CD4-positive, alpha-beta T cell (primary cell): ENCODE measurements at regions not wholly inside any gene's neighbourhood (a gene's known extent, or its start where the extent isn't known, plus 50 kb on each side); places are given as distances from the start of the nearest gene placed in this dataset.

ENCODE experiments used
- ATAC-seq: fragments of 200-7000 bp; cut with Tn5 transposase; one replicate; pipeline ENCODE4 v1.10.0; 2022; ENCODE audit warnings: mild to moderate bottlenecking; ENCODE audit not compliant: poor library complexity
- CTCF ChIA-PET: fragments of 350-600 bp; sonication (Branson Sonifier 250); formaldehyde crosslinking; loops from one replicate; lab custom pipeline; 2021; ENCODE audit warnings: antibody characterized with exemption, inconsistent platforms; lab: Charles Lee
- POLR2A ChIA-PET: fragments of 350-600 bp; sonication (Branson Sonifier 250); formaldehyde crosslinking; loops from one replicate; lab custom pipeline; 2021; ENCODE audit warnings: antibody characterized with exemption, inconsistent platforms; lab: Charles Lee
- DNase-seq, 14 experiments: peaks; one replicate each; pipeline ENCODE4 v3.0.0-alpha.2; 2013 to 2020; ENCODE audit warnings: mixed read lengths in 2 of 14
- H3K27ac ChIP-seq, 2 donors: one replicate each; pipeline versions ENCODE4 v1.5.1 to v1.7.0; 2013; ENCODE audit warnings: low read length in 2 of 2, low read depth in 1 of 2, mild to moderate bottlenecking in 1 of 2
- H3K27me3 ChIP-seq, 2 experiments: 1 replicate in 1 of 2; 2 replicates in 1 of 2; pipeline versions ENCODE4 v1.6.1 to v1.7.0; 2013; ENCODE audit warnings: low read length in 2 of 2, control low read depth in 1 of 2, mild to moderate bottlenecking in 1 of 2, moderate library complexity in 1 of 2; ENCODE audit not compliant: insufficient read depth in 2 of 2, control insufficient read depth in 1 of 2
- H3K36me3 ChIP-seq: one replicate; pipeline ENCODE4 v1.6.1; 2013; ENCODE audit warnings: low read length, control low read depth; ENCODE audit not compliant: insufficient read depth
- H3K4me1 ChIP-seq: one replicate; pipeline ENCODE4 v1.6.1; 2013; ENCODE audit warnings: low read length, control low read depth; ENCODE audit not compliant: insufficient read depth
- H3K4me3 ChIP-seq: one replicate; pipeline ENCODE4 v1.5.1; 2013; ENCODE audit warnings: mild to moderate bottlenecking, low read length, moderate library complexity
- H3K9me3 ChIP-seq, 2 experiments: 1 replicate in 1 of 2; 2 replicates in 1 of 2; pipeline versions ENCODE4 v1.6.1 to v1.7.0; 2013; ENCODE audit warnings: low read length in 2 of 2, mild to moderate bottlenecking in 2 of 2, control low read depth in 1 of 2, moderate library complexity in 1 of 2; ENCODE audit not compliant: control insufficient read depth in 1 of 2, insufficient read depth in 1 of 2
- H3K27ac Mint-ChIP-seq: one replicate; pipeline ENCODE4 v1.8.0; 2020; ENCODE audit warnings: mixed read lengths
- H3K27me3 Mint-ChIP-seq: one replicate; pipeline ENCODE4 v1.8.0; 2021; ENCODE audit warnings: mixed read lengths
- H3K36me3 Mint-ChIP-seq: one replicate; pipeline ENCODE4 v1.8.0; 2021; ENCODE audit warnings: low read depth, mixed read lengths
- H3K4me1 Mint-ChIP-seq: one replicate; pipeline ENCODE4 v1.8.0; 2021; ENCODE audit warnings: low read depth, mixed read lengths
- H3K4me3 Mint-ChIP-seq: one replicate; pipeline ENCODE4 v1.8.0; 2020; ENCODE audit warnings: mild to moderate bottlenecking, mixed read lengths
- H3K9me3 Mint-ChIP-seq: one replicate; pipeline ENCODE4 v1.8.0; 2020; ENCODE audit warnings: mixed read lengths
- CTCF ChIP-seq: fragments of 200-600 bp; IDR thresholded peaks from one replicate; pipeline ENCODE4 v1.8.0; 2022; ENCODE audit warnings: antibody characterized with exemption, mild to moderate bottlenecking
- intact Hi-C, 2 experiments: fragments of 100-400 bp; cut with DNase I in 1 of 2; cut with micrococcal nuclease in 1 of 2; formaldehyde crosslinking; loops; one replicate each; pipeline versions ENCODE4 v1.15.1 to v1.9.0; 2023 to 2025; cut with DNase I, micrococcal nuclease

GRCh38 chr10:25797888-25798429 is 136.1 kb upstream of the MYO3A start:
- H3K4me1 ChIP-seq: no peaks in the 10 kb centered on the region
- H3K4me3 ChIP-seq: no peak overlapping the region
- H3K27ac ChIP-seq: no peak overlapping the region
- H3K9me3 ChIP-seq: no peaks in the 10 kb centered on the region
- ChIA-PET CTCF (no interaction called here), POLR2A (no interaction called here)
- no peak overlapping the region for H3K27ac Mint-ChIP-seq
- H3K27me3 Mint-ChIP-seq: no peaks in the 10 kb centered on the region
- H3K4me3 Mint-ChIP-seq: no peak overlapping the region
- no peak for TF ChIP-seq CTCF
- H3K36me3 ChIP-seq: no peaks in the 10 kb centered on the region
- no peaks in the 10 kb centered on the region for H3K36me3 Mint-ChIP-seq
- ATAC-seq: no peak
- no peaks in the 10 kb centered on the region for H3K9me3 Mint-ChIP-seq
- intact Hi-C loops: no loop called here
- no peaks in the 10 kb centered on the region for H3K27me3 ChIP-seq
- no peak for DNase-seq
- no peaks in the 10 kb centered on the region for H3K4me1 Mint-ChIP-seq

DNA sequence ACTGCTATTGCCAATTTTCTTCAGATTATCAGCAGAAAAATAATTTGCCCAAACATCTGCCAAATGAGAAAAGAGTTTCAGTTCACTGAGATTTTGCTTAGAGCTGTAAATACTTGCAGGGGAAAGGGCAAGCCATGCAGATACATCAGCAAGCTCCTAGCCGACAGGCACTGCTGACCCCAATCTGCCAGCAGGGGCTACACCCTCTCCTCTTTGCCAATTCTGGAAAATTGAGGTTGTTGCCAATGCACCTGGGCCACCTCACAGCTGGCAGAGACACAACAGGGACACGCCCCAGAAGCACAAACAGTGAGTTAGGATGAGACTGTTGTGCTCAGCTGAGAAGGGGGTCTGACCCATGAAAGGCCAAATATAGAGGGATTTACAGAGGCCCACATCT is 129.5 kb upstream of the MYO3A start:
- Histone ChIP-seq H3K27me3 (no peaks in the 10 kb centered on the region), H3K4me3 (no peak overlapping the region), H3K36me3 (no peaks in the 10 kb centered on the region), H3K4me1 (no peaks in the 10 kb centered on the region), H3K9me3 (no peaks in the 10 kb centered on the region), H3K27ac (no peak overlapping the region)
- H3K27ac Mint-ChIP-seq: no peak overlapping the region
- no peak overlapping the region for H3K4me3 Mint-ChIP-seq
- H3K36me3 Mint-ChIP-seq: no peaks in the 10 kb centered on the region
- POLR2A ChIA-PET: no interaction called here
- no peaks in the 10 kb centered on the region for H3K27me3 Mint-ChIP-seq
- CTCF ChIA-PET: no interaction called here
- intact Hi-C loops: no loop called here
- H3K4me1 Mint-ChIP-seq: no peaks in the 10 kb centered on the region
- DNase-seq: no peak
- no peak for TF ChIP-seq CTCF
- ATAC-seq: no peak
- no peaks in the 10 kb centered on the region for H3K9me3 Mint-ChIP-seq

DNA sequence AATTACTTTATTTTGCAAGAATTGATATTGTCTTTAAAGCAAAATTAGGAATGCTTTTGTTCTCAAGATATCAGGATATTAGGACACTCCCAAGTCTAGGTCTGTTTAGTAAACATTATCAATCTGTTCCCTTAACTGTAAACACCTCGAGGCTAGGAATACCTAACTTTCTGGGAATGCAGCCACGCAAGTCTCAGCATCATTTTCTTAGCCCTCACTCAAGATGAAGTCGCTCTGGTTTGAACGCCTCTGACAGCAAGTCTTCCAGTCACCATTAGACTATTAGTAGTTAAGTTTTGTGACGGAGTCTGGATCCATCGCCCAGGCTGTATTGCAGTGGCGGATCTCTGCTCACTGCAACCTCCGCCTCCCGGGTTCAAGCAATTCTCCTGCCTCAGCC is 128.0 kb upstream of the MYO3A start:
- Histone ChIP-seq H3K27ac (no peak overlapping the region), H3K9me3 (no peaks in the 10 kb centered on the region), H3K27me3 (no peaks in the 10 kb centered on the region), H3K36me3 (no peaks in the 10 kb centered on the region), H3K4me3 (no peak overlapping the region), H3K4me1 (no peaks in the 10 kb centered on the region)
- Mint-ChIP-seq H3K27ac (no peak overlapping the region), H3K36me3 (no peaks in the 10 kb centered on the region), H3K27me3 (peaks cover 4% of the 10 kb centered on the region), H3K9me3 (no peaks in the 10 kb centered on the region), H3K4me1 (no peaks in the 10 kb centered on the region), H3K4me3 (no peak overlapping the region)
- CTCF ChIA-PET: no interaction called here
- TF ChIP-seq CTCF: no peak
- intact Hi-C loops: no loop called here
- no peak for DNase-seq
- POLR2A ChIA-PET: no interaction called here
- no peak for ATAC-seq
